ENCODE measurements at regions not wholly inside any gene's neighbourhood (a gene's known extent, or its start where the extent isn't known, plus 50 kb on each side); places are given as distances from the start of the nearest gene placed in this dataset.

- Histone ChIP-seq H3K4me3 (ENCODE audit: low read depth in 2 of 2, low read length in 1 of 2) (no peak overlapping the region), H3K9ac (no peak overlapping the region), H4K20me1 (ENCODE audit: insufficient read depth) (no peaks in the 10 kb centered on the region), H3F3A (replicated peaks; ENCODE audit: insufficient read depth) (no peaks in the 10 kb centered on the region), H3K9me2 (no peaks in the 10 kb centered on the region), H3K79me2 (ENCODE audit: insufficient read depth) (no peaks in the 10 kb centered on the region), H3K4me2 (no peak overlapping the region), H3K27me3 (ENCODE audit: insufficient read depth) (peaks cover 39% of the 10 kb centered on the region), H3K27ac (ENCODE audit: low read depth in 2 of 2, low read length in 1 of 2) (no peak overlapping the region), H3K9me3 (0 out of 2 replicates have a peak, but pooled peaks cover 6% of the 10 kb centered on the region), H3K4me1 (ENCODE audit: control insufficient read depth in 1 of 2, insufficient read depth in 2 of 2, low read depth in 1 of 2, low read length in 1 of 2) (no peaks in the 10 kb centered on the region), H2AFZ (ENCODE audit: low read depth) (no peak overlapping the region), H3K36me3 (replicated peaks in 1 of 2; ENCODE audit: control insufficient read depth in 1 of 2, insufficient read depth in 2 of 2, low read length in 1 of 2) (no peaks in the 10 kb centered on the region)
- TF ChIP-seq JUND (IDR thresholded peaks at IDR 0.05) (no peak), CTCF (IDR thresholded peaks at IDR 0.05) (peak; percentile 54), SMC3 (IDR thresholded peaks at IDR 0.05; ENCODE audit: low read depth, low read length) (peak; percentile 55), TEAD4 (IDR thresholded peaks at IDR 0.05; ENCODE audit: borderline replicate concordance, insufficient read depth) (no peak), RAD21 (IDR thresholded peaks at IDR 0.05; ENCODE audit: low read length) (peak; percentile 52), RFX5 (IDR thresholded peaks at IDR 0.05; ENCODE audit: low read length) (no peak)
- CTCF ChIA-PET, result interaction anchor here (0.6 to 1.6 kb wide), 6 partner anchors 13 to 468 kb away, joined by 3 to 10 read pairs (median 3); no protein-coding TSS in a partner anchor
- DNase-seq, result peak; percentile 43
- POLR2A ChIA-PET, result no interaction called here
- WGBS (ENCODE audit: low lambda C conversion rate), result 2% methylated on average over 10 of the region's 11 CpGs
Measured at GRCh38 chr19:13574933-13575332, 68.7 kb upstream of the CACNA1A start.

GRCh38 chr19:13573056-13573667 lies 66.9 kb upstream of the CACNA1A start:
- WGBS (ENCODE audit: low lambda C conversion rate), result 8% methylated on average over 13 of the region's 13 CpGs
- Histone ChIP-seq H3K4me3 (ENCODE audit: low read depth in 2 of 2, low read length in 1 of 2) (no peak overlapping the region), H3K27me3 (ENCODE audit: insufficient read depth) (peaks cover 39% of the 10 kb centered on the region), H3K9me2 (no peaks in the 10 kb centered on the region), H3K36me3 (replicated peaks in 1 of 2; ENCODE audit: control insufficient read depth in 1 of 2, insufficient read depth in 2 of 2, low read length in 1 of 2) (no peaks in the 10 kb centered on the region), H3K79me2 (ENCODE audit: insufficient read depth) (no peaks in the 10 kb centered on the region), H3K9ac (no peak overlapping the region), H3K9me3 (0 out of 2 replicates have a peak, but pooled peaks cover 6% of the 10 kb centered on the region), H4K20me1 (ENCODE audit: insufficient read depth) (no peaks in the 10 kb centered on the region), H3K4me1 (ENCODE audit: control insufficient read depth in 1 of 2, insufficient read depth in 2 of 2, low read depth in 1 of 2, low read length in 1 of 2) (no peaks in the 10 kb centered on the region), H3F3A (replicated peaks; ENCODE audit: insufficient read depth) (no peaks in the 10 kb centered on the region), H3K27ac (ENCODE audit: low read depth in 2 of 2, low read length in 1 of 2) (no peak overlapping the region), H3K4me2 (no peak overlapping the region), H2AFZ (ENCODE audit: low read depth) (no peak overlapping the region)
- TF ChIP-seq IRF3 (IDR thresholded peaks at IDR 0.05; ENCODE audit: low read depth, low read length) (no peak), REST (IDR thresholded peaks at IDR 0.05; ENCODE audit: low read depth, low read length) (no peak)
- DNase-seq, result no peak
- CTCF ChIA-PET, result interaction anchor here (1.1 kb wide), 1 partner anchor 297 kb away, joined by 3 read pairs; no protein-coding TSS in a partner anchor
- POLR2A ChIA-PET, result no interaction called here

Data from SK-N-SH (cell line).